HG02798 (cell line): ENCODE measurements at regions not wholly inside any gene's neighbourhood (a gene's known extent, or its start where the extent isn't known, plus 50 kb on each side); places are given as distances from the start of the nearest gene placed in this dataset.

Source experiments
- ATAC-seq: cut with Tn5 transposase; IDR thresholded peaks from one replicate; pipeline ENCODE4 v1.9.1; 2021; ENCODE audit warnings: mild to moderate bottlenecking; ENCODE audit not compliant: unreplicated experiment, poor library complexity

DNA sequence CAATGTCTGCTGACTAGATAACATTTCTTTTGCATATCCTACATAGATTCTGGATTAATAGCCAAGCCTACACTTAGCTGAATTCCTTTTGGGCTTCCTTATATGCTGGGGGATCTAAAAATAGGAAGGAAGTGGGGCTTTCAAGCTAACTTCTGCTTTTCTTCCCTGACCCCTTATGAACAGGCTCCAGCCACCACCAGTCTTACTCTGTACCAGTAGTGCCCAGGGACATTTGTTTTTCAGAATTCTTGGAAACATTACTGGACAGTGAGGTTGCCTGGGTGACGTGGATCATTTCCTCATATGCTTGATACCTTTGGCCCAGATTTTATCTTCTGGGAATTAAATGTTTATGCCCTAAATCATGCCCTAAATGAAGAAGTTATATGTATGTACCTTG, 55.9 kb upstream of the SRRM4 start:
- ATAC-seq: no peak

GRCh38 chr12:118925826-118926225, 55.5 kb upstream of the SRRM4 start:
- ATAC-seq: no peak
